MM.1S (cell line): ENCODE measurements at regions not wholly inside any gene's neighbourhood (a gene's known extent, or its start where the extent isn't known, plus 50 kb on each side); places are given as distances from the start of the nearest gene placed in this dataset.

Experiments
- EZH2 ChIP-seq: fragments of 300-600 bp; sonication (generic); optimal IDR thresholded peaks from 2 replicates; pipeline ENCODE3; 2017; ENCODE audit warnings: low read depth, mild to moderate bottlenecking, antibody characterized with exemption, low read length, mixed read lengths
- EZH2phosphoT487 ChIP-seq: fragments of 300-600 bp; sonication (generic); IDR thresholded peaks from 2 replicates; pipeline ENCODE4 v1.6.1; 2018; ENCODE audit warnings: antibody characterized with exemption, low read length
- TF ChIP-seq, protein P1 (sequence below): fragments of 300-600 bp; sonication (generic); IDR thresholded peaks from 2 replicates; pipeline ENCODE4 v1.5.1; 2016; ENCODE audit warnings: antibody characterized with exemption, low read length, mixed read lengths

DNA sequence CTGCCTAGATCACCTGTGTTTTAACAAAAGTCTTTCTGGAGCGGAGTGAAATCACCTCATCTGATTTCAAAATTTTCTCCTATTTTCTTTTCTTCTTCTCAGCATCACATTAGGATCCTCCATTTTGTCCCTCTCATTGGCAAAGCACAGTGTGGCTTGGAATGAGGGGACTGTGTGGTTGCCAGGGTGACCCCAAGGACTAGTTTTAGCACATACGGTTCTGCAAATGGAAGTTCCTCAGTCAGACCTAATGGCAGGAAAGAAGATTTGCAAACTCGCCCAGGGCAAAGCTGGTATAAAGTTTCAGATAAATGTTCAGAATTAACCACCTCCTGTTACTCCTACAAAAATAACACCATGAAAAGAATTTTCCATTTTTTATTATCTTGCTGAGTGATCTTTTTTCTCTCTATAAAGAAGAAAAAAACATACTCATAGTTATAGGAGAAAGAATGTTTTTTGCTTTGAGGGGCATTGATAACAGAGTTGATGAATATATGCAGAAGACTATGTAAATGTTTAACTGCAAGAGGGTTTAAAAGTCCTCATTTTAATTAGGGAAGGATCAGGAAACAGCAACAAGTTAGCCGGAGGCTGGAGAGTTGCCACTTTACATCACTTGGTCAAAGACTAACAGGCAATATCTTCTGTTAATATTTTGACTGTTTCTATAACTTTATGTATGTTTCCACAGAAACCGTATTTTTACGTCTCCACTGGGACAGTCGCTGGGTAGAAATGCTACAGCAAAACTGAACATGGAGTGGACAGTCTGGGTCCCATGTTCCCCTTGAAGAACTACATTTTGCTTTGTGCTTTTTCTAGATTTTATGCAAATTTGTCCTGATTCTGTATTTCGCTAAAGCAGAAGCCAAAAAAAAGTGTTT is 257.8 kb downstream of the NR2F1-AS1 start:
- TF ChIP-seq, protein P1, sequence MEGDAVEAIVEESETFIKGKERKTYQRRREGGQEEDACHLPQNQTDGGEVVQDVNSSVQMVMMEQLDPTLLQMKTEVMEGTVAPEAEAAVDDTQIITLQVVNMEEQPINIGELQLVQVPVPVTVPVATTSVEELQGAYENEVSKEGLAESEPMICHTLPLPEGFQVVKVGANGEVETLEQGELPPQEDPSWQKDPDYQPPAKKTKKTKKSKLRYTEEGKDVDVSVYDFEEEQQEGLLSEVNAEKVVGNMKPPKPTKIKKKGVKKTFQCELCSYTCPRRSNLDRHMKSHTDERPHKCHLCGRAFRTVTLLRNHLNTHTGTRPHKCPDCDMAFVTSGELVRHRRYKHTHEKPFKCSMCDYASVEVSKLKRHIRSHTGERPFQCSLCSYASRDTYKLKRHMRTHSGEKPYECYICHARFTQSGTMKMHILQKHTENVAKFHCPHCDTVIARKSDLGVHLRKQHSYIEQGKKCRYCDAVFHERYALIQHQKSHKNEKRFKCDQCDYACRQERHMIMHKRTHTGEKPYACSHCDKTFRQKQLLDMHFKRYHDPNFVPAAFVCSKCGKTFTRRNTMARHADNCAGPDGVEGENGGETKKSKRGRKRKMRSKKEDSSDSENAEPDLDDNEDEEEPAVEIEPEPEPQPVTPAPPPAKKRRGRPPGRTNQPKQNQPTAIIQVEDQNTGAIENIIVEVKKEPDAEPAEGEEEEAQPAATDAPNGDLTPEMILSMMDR: no peak
- TF ChIP-seq EZH2: no peak
- TF ChIP-seq EZH2phosphoT487: no peak
